ENCODE measurements at regions not wholly inside any gene's neighbourhood (a gene's known extent, or its start where the extent isn't known, plus 50 kb on each side); places are given as distances from the start of the nearest gene placed in this dataset.

DNA sequence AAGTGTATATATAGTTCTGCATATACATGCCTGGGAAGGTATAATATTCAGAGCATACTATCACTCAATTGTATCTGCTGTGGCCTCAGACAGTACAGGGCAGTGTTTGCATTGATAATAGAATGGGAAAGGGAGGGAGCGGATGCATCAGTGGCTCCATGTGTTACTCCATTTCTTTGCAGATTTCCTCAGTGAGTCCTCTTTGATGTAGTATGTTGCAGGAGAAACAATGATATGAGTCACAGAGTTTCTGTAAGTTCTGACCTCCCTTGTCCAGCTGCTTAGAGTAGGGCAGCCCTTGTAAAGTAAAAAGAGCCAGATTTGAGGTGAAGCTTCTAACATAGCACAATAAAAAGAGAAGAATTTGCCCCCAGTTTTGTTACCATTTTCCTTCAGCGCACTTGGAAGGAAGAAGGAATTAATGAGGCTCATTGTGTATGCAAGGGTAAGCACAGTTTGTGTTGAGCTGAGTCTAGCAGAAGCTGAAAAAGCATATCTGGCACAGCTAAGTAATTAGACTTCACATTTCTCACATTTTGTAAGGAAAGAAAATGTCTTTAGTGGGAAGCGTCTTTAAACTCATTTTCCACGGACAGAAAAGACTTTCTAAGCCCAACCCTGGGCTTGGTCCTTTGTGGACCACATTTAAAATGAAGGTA, 555.8 kb upstream of the IL12A start:
- TF ChIP-seq SIN3A (IDR thresholded peaks at IDR 0.05; ENCODE audit: borderline replicate concordance, low read depth, low read length) (no peak), JUND (IDR thresholded peaks at IDR 0.05) (no peak), POLR2AphosphoS5 (IDR thresholded peaks at IDR 0.05; ENCODE audit: low read depth, low read length) (no peak), FOXJ3 (CRISPR knock-in tag; IDR thresholded peaks at IDR 0.05) (no peak), RCOR1 (IDR thresholded peaks at IDR 0.05; ENCODE audit: low read length) (no peak), MEF2A (IDR thresholded peaks at IDR 0.05; ENCODE audit: borderline replicate concordance, low read depth) (no peak), GATA2 (CRISPR knock-in tag; IDR thresholded peaks at IDR 0.05) (no peak), TCF12 (IDR thresholded peaks at IDR 0.05) (no peak), ZBTB33 (IDR thresholded peaks at IDR 0.05; ENCODE audit: borderline replicate concordance, low read depth) (no peak), RAD21 (IDR thresholded peaks at IDR 0.05; ENCODE audit: low read length) (no peak), TAF1 (IDR thresholded peaks at IDR 0.05; ENCODE audit: borderline replicate concordance, low read depth, low read length) (no peak), NFIC (IDR thresholded peaks at IDR 0.05; ENCODE audit: borderline replicate concordance) (no peak)
- TF ChIP-seq, protein P1, sequence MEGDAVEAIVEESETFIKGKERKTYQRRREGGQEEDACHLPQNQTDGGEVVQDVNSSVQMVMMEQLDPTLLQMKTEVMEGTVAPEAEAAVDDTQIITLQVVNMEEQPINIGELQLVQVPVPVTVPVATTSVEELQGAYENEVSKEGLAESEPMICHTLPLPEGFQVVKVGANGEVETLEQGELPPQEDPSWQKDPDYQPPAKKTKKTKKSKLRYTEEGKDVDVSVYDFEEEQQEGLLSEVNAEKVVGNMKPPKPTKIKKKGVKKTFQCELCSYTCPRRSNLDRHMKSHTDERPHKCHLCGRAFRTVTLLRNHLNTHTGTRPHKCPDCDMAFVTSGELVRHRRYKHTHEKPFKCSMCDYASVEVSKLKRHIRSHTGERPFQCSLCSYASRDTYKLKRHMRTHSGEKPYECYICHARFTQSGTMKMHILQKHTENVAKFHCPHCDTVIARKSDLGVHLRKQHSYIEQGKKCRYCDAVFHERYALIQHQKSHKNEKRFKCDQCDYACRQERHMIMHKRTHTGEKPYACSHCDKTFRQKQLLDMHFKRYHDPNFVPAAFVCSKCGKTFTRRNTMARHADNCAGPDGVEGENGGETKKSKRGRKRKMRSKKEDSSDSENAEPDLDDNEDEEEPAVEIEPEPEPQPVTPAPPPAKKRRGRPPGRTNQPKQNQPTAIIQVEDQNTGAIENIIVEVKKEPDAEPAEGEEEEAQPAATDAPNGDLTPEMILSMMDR (IDR thresholded peaks at IDR 0.05) = no peak
